Spinal cord (tissue), 9 donors: ENCODE measurements at regions not wholly inside any gene's neighbourhood (a gene's known extent, or its start where the extent isn't known, plus 50 kb on each side); places are given as distances from the start of the nearest gene placed in this dataset.

Experiments used
- DNase-seq, 6 donors: peaks; one replicate each; pipeline versions ENCODE4 v3.0.0 to v3.0.0-alpha.2; 2013 to 2015; ENCODE audit warnings: low spot score in 6 of 6, low read depth in 4 of 6
- H3K27ac ChIP-seq: one replicate; pipeline ENCODE4 v1.5.1; 2013; ENCODE audit warnings: low read depth, low read length, control low read depth
- H3K27me3 ChIP-seq: one replicate; pipeline ENCODE4 v1.6.1; 2013; ENCODE audit warnings: low read length; ENCODE audit not compliant: control insufficient read depth, insufficient read depth
- H3K36me3 ChIP-seq: one replicate; pipeline ENCODE4 v1.6.1; 2013; ENCODE audit warnings: low read length; ENCODE audit not compliant: control insufficient read depth, insufficient read depth
- H3K4me1 ChIP-seq: one replicate; pipeline ENCODE4 v1.6.1; 2013; ENCODE audit warnings: low read length; ENCODE audit not compliant: control insufficient read depth, insufficient read depth
- H3K4me3 ChIP-seq: one replicate; pipeline ENCODE4 v1.5.1; 2013; ENCODE audit warnings: low read depth, low read length, control low read depth
- H3K9me3 ChIP-seq: one replicate; pipeline ENCODE4 v1.6.1; 2013; ENCODE audit warnings: low read length; ENCODE audit not compliant: control insufficient read depth, insufficient read depth
- WGBS: methylation state at CpG from one replicate; pipeline ENCODE4 v1.1.5; 2013; ENCODE audit warnings: missing lambda C conversion rate; ENCODE audit not compliant: insufficient coverage; 5-methylcytosine and 5-hydroxymethylcytosine counted together
- donor health status: healthy.

- H3K27me3 ChIP-seq, result no peaks in the 10 kb centered on the region
- peak in 1 of 6 donors; percentile 53 for DNase-seq
- no peak overlapping the region for H3K4me3 ChIP-seq
- no peaks in the 10 kb centered on the region for H3K9me3 ChIP-seq
- peaks cover 3% of the 10 kb centered on the region for H3K4me1 ChIP-seq
- 86% methylated on average over 1 of the region's 2 CpGs for WGBS
- no peaks in the 10 kb centered on the region for H3K36me3 ChIP-seq
- no peak overlapping the region for H3K27ac ChIP-seq
Measured at GRCh38 chr7:45451342-45452035, 122.7 kb upstream of the ADCY1 start.

GRCh38 chr7:45454771-45455170 lies 119.4 kb upstream of the ADCY1 start:
- no peaks in the 10 kb centered on the region for H3K9me3 ChIP-seq
- no peak for DNase-seq
- H3K27ac ChIP-seq, result no peak overlapping the region
- no peaks in the 10 kb centered on the region for H3K36me3 ChIP-seq
- no CpG with 5 or more reads among the region's 3 CpGs for WGBS
- no peaks in the 10 kb centered on the region for H3K27me3 ChIP-seq
- no peak overlapping the region for H3K4me3 ChIP-seq
- H3K4me1 ChIP-seq, result peaks cover 14% of the 10 kb centered on the region

- WGBS, result 85% methylated on average over 4 of the region's 4 CpGs
Measured at GRCh38 chr7:45455662-45456061, 118.5 kb upstream of the ADCY1 start.

GRCh38 chr7:45456105-45456504 lies 118.1 kb upstream of the ADCY1 start:
- no peak for DNase-seq
- Histone ChIP-seq H3K4me1 (peaks cover 14% of the 10 kb centered on the region), H3K9me3 (no peaks in the 10 kb centered on the region), H3K4me3 (no peak overlapping the region), H3K27ac (no peak overlapping the region), H3K36me3 (no peaks in the 10 kb centered on the region), H3K27me3 (no peaks in the 10 kb centered on the region)
- WGBS, result 80% methylated on average over 3 of the region's 5 CpGs

More at GRCh38 chr7:45455662-45456061, 118.5 kb upstream of the ADCY1 start:
- Histone ChIP-seq H3K4me3 (no peak overlapping the region), H3K27me3 (no peaks in the 10 kb centered on the region), H3K9me3 (no peaks in the 10 kb centered on the region), H3K27ac (no peak overlapping the region), H3K4me1 (peaks cover 14% of the 10 kb centered on the region), H3K36me3 (no peaks in the 10 kb centered on the region)
- no peak for DNase-seq

GRCh38 chr7:45456747-45457524 lies 117.2 kb upstream of the ADCY1 start:
- H3K27ac ChIP-seq, result no peak overlapping the region
- 96% methylated on average over 5 of the region's 5 CpGs for WGBS
- no peak for DNase-seq
- H3K27me3 ChIP-seq, result no peaks in the 10 kb centered on the region
- no peak overlapping the region for H3K4me3 ChIP-seq
- no peaks in the 10 kb centered on the region for H3K36me3 ChIP-seq
- H3K9me3 ChIP-seq, result no peaks in the 10 kb centered on the region
- peaks cover 14% of the 10 kb centered on the region for H3K4me1 ChIP-seq

- DNase-seq, result peak in 1 of 6 donors; percentile 43
- no peaks in the 10 kb centered on the region for H3K36me3 ChIP-seq
- H3K4me1 ChIP-seq, result peaks cover 14% of the 10 kb centered on the region
- H3K27ac ChIP-seq, result no peak overlapping the region
- H3K9me3 ChIP-seq, result no peaks in the 10 kb centered on the region
- no peaks in the 10 kb centered on the region for H3K27me3 ChIP-seq
- 23% methylated on average over 2 of the region's 3 CpGs for WGBS
- no peak overlapping the region for H3K4me3 ChIP-seq
Measured at GRCh38 chr7:45457591-45457990, 116.6 kb upstream of the ADCY1 start.

- H3K4me1 ChIP-seq, result peaks cover 12% of the 10 kb centered on the region
- H3K27ac ChIP-seq, result no peak overlapping the region
- no peaks in the 10 kb centered on the region for H3K36me3 ChIP-seq
- H3K27me3 ChIP-seq, result no peaks in the 10 kb centered on the region
- no peaks in the 10 kb centered on the region for H3K9me3 ChIP-seq
- no peak overlapping the region for H3K4me3 ChIP-seq
- WGBS, result 56% methylated on average over 2 of the region's 4 CpGs
- DNase-seq, result peak in 1 of 6 donors; percentile 63
Measured at GRCh38 chr7:45459476-45459875, 114.7 kb upstream of the ADCY1 start.

GRCh38 chr7:45460379-45460778 lies 113.8 kb upstream of the ADCY1 start:
- H3K27ac ChIP-seq, result no peak overlapping the region
- H3K4me1 ChIP-seq, result peaks cover 12% of the 10 kb centered on the region
- WGBS, result no CpG with 5 or more reads among the region's 3 CpGs
- no peak for DNase-seq
- no peaks in the 10 kb centered on the region for H3K9me3 ChIP-seq
- no peaks in the 10 kb centered on the region for H3K36me3 ChIP-seq
- H3K4me3 ChIP-seq, result no peak overlapping the region
- no peaks in the 10 kb centered on the region for H3K27me3 ChIP-seq

- 100% methylated on average over 2 of the region's 3 CpGs for WGBS
- no peak for DNase-seq
- no peaks in the 10 kb centered on the region for H3K36me3 ChIP-seq
Measured at GRCh38 chr7:45461026-45461425, 113.1 kb upstream of the ADCY1 start.

GRCh38 chr7:45469103-45469502 lies 105.1 kb upstream of the ADCY1 start:
- 70% methylated on average over 1 of the region's 1 CpG for WGBS

More at GRCh38 chr7:45461026-45461425, 113.1 kb upstream of the ADCY1 start:
- no peaks in the 10 kb centered on the region for H3K9me3 ChIP-seq
- H3K27ac ChIP-seq, result no peak overlapping the region
- no peak overlapping the region for H3K4me3 ChIP-seq
- H3K27me3 ChIP-seq, result no peaks in the 10 kb centered on the region
- peaks cover 12% of the 10 kb centered on the region for H3K4me1 ChIP-seq

More at GRCh38 chr7:45469103-45469502, 105.1 kb upstream of the ADCY1 start:
- H3K4me1 ChIP-seq, result no peaks in the 10 kb centered on the region
- no peaks in the 10 kb centered on the region for H3K9me3 ChIP-seq
- H3K27ac ChIP-seq, result no peak overlapping the region
- H3K27me3 ChIP-seq, result no peaks in the 10 kb centered on the region
- no peaks in the 10 kb centered on the region for H3K36me3 ChIP-seq
- no peak for DNase-seq
- H3K4me3 ChIP-seq, result no peak overlapping the region
